Right ventricle myocardium inferior (tissue), 1 donor: ENCODE measurements at regions not wholly inside any gene's neighbourhood (a gene's known extent, or its start where the extent isn't known, plus 50 kb on each side); places are given as distances from the start of the nearest gene placed in this dataset.

Source experiments
- ATAC-seq: fragments of 200-7000 bp; cut with Tn5 transposase; one replicate; pipeline ENCODE4 v1.9.1; 2020; ENCODE audit warnings: mild to moderate bottlenecking, moderate library complexity
- DNase-seq: peaks from one replicate; pipeline ENCODE4 v3.0.0; 2021; ENCODE audit errors: missing footprints
- intact Hi-C: fragments of 100-400 bp; cut with DNase I; formaldehyde crosslinking; loops from one replicate; pipeline ENCODE4 v1.11.0; 2022
- donor health status: DM: no; HTN: yes; CAD: no; lungs with severe emphysema.

- intact Hi-C loops, result no loop called here
- DNase-seq (no peak), ATAC-seq (no peak)
Observed at GRCh38 chrX:8873956-8874355, 72.8 kb upstream of the FAM9A start.

- DNase-seq (no peak), ATAC-seq (no peak)
- intact Hi-C loops, result no loop called here
Observed at GRCh38 chrX:8873102-8873501, 71.9 kb upstream of the FAM9A start.

- no peak for DNase-seq
- ATAC-seq, result no peak
- intact Hi-C loops, result no loop called here
Observed at GRCh38 chrX:8870411-8870810, 69.2 kb upstream of the FAM9A start.

GRCh38 chrX:8869812-8870211 lies 68.6 kb upstream of the FAM9A start:
- intact Hi-C loops, result no loop called here
- ATAC-seq (no peak), DNase-seq (no peak)

- ATAC-seq, result no peak
- no peak for DNase-seq
- intact Hi-C loops, result no loop called here
Observed at GRCh38 chrX:8868906-8869305, 67.7 kb upstream of the FAM9A start.

GRCh38 chrX:8868070-8868773 lies 67.0 kb upstream of the FAM9A start:
- ATAC-seq, result no peak
- DNase-seq, result no peak
- intact Hi-C loops, result no loop called here

DNA sequence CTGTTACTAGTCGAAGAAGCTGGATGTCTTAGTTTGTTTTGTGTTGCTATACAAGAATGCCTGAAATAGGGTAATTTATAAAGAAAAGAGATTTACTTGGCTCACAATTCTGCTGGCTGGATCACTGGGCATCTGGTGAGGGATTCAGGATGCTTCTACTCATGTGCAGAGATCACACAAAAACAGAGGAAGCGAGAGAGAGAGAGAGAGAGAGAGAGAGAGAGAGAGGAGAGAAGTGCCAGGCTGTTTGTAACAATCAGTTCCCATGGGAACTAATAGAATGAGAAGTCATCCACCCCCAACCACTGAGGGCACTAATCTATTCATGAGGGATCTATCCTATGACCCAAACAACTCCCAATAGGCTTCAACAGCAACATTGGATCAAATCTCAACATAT lies 66.2 kb upstream of the FAM9A start:
- DNase-seq, result no peak
- intact Hi-C loops, result no loop called here
- no peak for ATAC-seq

GRCh38 chrX:8864161-8864560 lies 63.0 kb upstream of the FAM9A start:
- intact Hi-C loops, result no loop called here
- ATAC-seq (no peak), DNase-seq (no peak)

GRCh38 chrX:8861908-8862307 lies 60.7 kb upstream of the FAM9A start:
- no peak for ATAC-seq
- DNase-seq, result no peak
- intact Hi-C loops, result no loop called here

GRCh38 chrX:8851231-8851886 lies 50.2 kb upstream of the FAM9A start:
- intact Hi-C loops, result no loop called here
- DNase-seq (no peak), ATAC-seq (no peak)
